GM12878 (cell line): ENCODE measurements at regions not wholly inside any gene's neighbourhood (a gene's known extent, or its start where the extent isn't known, plus 50 kb on each side); places are given as distances from the start of the nearest gene placed in this dataset.

Source experiments
- BACH1 ChIP-seq: fragments of 450-650 bp; IDR thresholded peaks from 2 replicates; pipeline ENCODE4 v1.6.1; 2017; ENCODE audit warnings: mild to moderate bottlenecking, borderline replicate concordance
- BHLHE40 ChIP-seq, 2 experiments: fragments of 450-650 bp in 1 of 2; IDR thresholded peaks; 2 replicates each; pipeline ENCODE4 v1.6.1; 2011 to 2017; ENCODE audit warnings: low read depth in 2 of 2, borderline replicate concordance in 1 of 2, improper control_type of control experiment in 1 of 2, low read length in 1 of 2, mild to moderate bottlenecking in 1 of 2
- CHD2 ChIP-seq: IDR thresholded peaks from 2 replicates; pipeline ENCODE4 v1.6.1; 2011; ENCODE audit warnings: low read depth, low read length, improper control_type of control experiment, borderline replicate concordance
- CHD4 ChIP-seq: fragments of 200-600 bp; sonication (generic); IDR thresholded peaks from 2 replicates; pipeline ENCODE4 v1.6.1; 2016; ENCODE audit warnings: mild to moderate bottlenecking
- EED ChIP-seq: sonication (generic); IDR thresholded peaks from 2 replicates; pipeline ENCODE4 v1.6.1; 2016; ENCODE audit warnings: antibody characterized with exemption, low read depth
- ESRRA ChIP-seq: IDR thresholded peaks from 2 replicates; pipeline ENCODE4 v1.6.1; 2012; ENCODE audit warnings: mild to moderate bottlenecking, low read length, improper control_type of control experiment
- ETV6 ChIP-seq, 2 experiments: fragments of 450-650 bp in 1 of 2; IDR thresholded peaks in 1 of 2; conservative IDR thresholded peaks in 1 of 2; 2 replicates each; pipeline ENCODE4 v1.6.1; 2014; ENCODE audit warnings: antibody characterized with exemption in 1 of 2, borderline replicate concordance in 1 of 2, low read depth in 1 of 2, mild to moderate bottlenecking in 1 of 2, moderate library complexity in 1 of 2
- GABPA ChIP-seq: IDR thresholded peaks from 2 replicates; pipeline ENCODE4 v1.6.1; 2014; ENCODE audit warnings: antibody characterized with exemption, low read depth, mild to moderate bottlenecking, inconsistent platforms
- HDAC2 ChIP-seq: fragments of 200-600 bp; sonication (generic); IDR thresholded peaks from 2 replicates; pipeline ENCODE4 v1.6.1; 2017
- NBN ChIP-seq: fragments of 450-650 bp; IDR thresholded peaks from 2 replicates; pipeline ENCODE4 v1.6.1; 2016
- NFXL1 ChIP-seq: fragments of 450-650 bp; IDR thresholded peaks from 2 replicates; pipeline ENCODE4 v1.6.1; 2017; ENCODE audit warnings: antibody characterized with exemption, mild to moderate bottlenecking, borderline replicate concordance
- NR2C1 ChIP-seq: fragments of 450-650 bp; IDR thresholded peaks from 2 replicates; pipeline ENCODE4 v1.6.1; 2017; ENCODE audit warnings: antibody characterized with exemption, mild to moderate bottlenecking, moderate library complexity
- NRF1 ChIP-seq: conservative IDR thresholded peaks from 2 replicates; pipeline ENCODE4 v1.6.1; 2011; ENCODE audit warnings: mild to moderate bottlenecking, low read depth, low read length, improper control_type of control experiment
- POLR2AphosphoS2 ChIP-seq: IDR thresholded peaks from 2 replicates; pipeline ENCODE4 v1.6.1; 2011; ENCODE audit warnings: low read depth, mild to moderate bottlenecking, low read length, improper control_type of control experiment, moderate library complexity
- POU2F2 ChIP-seq: IDR thresholded peaks from 3 replicates; pipeline ENCODE4 v1.6.1; 2011; ENCODE audit warnings: low read depth, mild to moderate bottlenecking, low read length, borderline replicate concordance
- RELA ChIP-seq: fragments of 450-650 bp; IDR thresholded peaks from 2 replicates; pipeline ENCODE4 v1.8.0; 2014; ENCODE audit warnings: borderline replicate concordance; ENCODE audit not compliant: partially characterized antibody
- SREBF1 ChIP-seq: IDR thresholded peaks from 2 replicates; pipeline ENCODE4 v1.6.1; 2012; ENCODE audit warnings: mild to moderate bottlenecking, low read length
- ZBED1 ChIP-seq: IDR thresholded peaks from 2 replicates; pipeline ENCODE4 v1.6.1; 2016; ENCODE audit warnings: borderline replicate concordance
- TF ChIP-seq, protein P1 (sequence below): fragments of 450-650 bp; IDR thresholded peaks from 2 replicates; pipeline ENCODE4 v1.6.1; 2018; ENCODE audit warnings: mild to moderate bottlenecking, low read depth, moderate library complexity; ENCODE audit not compliant: partially characterized antibody
- TF ChIP-seq, protein P2 (sequence below): fragments of 450-650 bp; IDR thresholded peaks from 2 replicates; pipeline ENCODE4 v1.6.1; 2017; ENCODE audit warnings: mild to moderate bottlenecking, moderate library complexity
- TF ChIP-seq, protein P3 (sequence below): fragments of 450-650 bp; IDR thresholded peaks from 2 replicates; pipeline ENCODE4 v1.6.1; 2017; ENCODE audit warnings: mild to moderate bottlenecking, low read depth, inconsistent platforms; ENCODE audit not compliant: poor library complexity, severe bottlenecking

DNA sequence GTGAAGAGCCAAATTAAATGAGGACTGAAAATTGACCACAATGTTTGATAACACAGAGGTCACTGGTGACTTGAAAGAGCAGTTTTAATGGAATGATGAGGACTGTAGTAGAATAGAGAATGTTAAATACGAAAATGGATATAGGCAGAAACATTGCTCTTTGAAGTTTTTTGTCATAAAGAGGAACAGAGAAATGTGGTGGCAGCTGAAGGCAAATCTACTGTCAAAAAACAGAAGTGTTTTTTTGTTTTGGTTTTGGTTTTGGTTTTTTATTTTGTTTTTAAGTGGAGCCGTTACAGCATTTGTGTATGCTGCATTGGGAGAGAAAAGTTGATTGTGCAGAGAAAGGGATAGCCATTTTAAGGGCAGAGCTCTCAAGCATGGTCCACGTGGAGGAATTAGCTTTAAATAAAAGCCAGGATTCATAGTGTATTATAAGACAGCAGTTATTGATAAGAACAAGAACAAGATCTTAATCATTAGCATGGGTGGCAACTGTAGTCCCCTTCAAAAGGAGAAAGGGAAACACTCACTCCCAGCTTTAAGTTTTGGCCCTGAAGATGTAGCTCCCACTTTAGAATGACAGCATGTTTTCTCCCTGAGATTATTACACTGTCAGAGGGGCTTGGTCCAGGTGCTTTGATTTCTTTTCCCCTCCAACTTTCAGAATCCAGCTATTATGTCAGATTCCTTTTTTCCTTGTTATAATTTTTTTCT lies 156.7 kb upstream of the BET1 start (continued):
- TF ChIP-seq, protein P1, sequence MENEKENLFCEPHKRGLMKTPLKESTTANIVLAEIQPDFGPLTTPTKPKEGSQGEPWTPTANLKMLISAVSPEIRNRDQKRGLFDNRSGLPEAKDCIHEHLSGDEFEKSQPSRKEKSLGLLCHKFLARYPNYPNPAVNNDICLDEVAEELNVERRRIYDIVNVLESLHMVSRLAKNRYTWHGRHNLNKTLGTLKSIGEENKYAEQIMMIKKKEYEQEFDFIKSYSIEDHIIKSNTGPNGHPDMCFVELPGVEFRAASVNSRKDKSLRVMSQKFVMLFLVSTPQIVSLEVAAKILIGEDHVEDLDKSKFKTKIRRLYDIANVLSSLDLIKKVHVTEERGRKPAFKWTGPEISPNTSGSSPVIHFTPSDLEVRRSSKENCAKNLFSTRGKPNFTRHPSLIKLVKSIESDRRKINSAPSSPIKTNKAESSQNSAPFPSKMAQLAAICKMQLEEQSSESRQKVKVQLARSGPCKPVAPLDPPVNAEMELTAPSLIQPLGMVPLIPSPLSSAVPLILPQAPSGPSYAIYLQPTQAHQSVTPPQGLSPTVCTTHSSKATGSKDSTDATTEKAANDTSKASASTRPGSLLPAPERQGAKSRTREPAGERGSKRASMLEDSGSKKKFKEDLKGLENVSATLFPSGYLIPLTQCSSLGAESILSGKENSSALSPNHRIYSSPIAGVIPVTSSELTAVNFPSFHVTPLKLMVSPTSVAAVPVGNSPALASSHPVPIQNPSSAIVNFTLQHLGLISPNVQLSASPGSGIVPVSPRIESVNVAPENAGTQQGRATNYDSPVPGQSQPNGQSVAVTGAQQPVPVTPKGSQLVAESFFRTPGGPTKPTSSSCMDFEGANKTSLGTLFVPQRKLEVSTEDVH = peak; percentile 37
- TF ChIP-seq GABPA (peak; percentile 38; the same call in 1 of the 2 replicates), BHLHE40 (IDR thresholded peaks at IDR 0.05; ENCODE audit: borderline replicate concordance in 1 of 2, low read depth in 2 of 2, low read length in 1 of 2) (peak; percentile 89 to 94), NBN (peak; percentile 98), NFXL1 (no peak), EED (0 out of 2 replicates have a peak, but pooled peaks have one; percentile 17), CHD4 (no peak), NRF1 (no peak), ESRRA (no peak), RELA (no peak), POU2F2 (peak; percentile 85), SREBF1 (no peak), POLR2AphosphoS2 (no peak), HDAC2 (no peak), NR2C1 (0 out of 2 replicates have a peak, but pooled peaks have one; percentile 8), BACH1 (peak; percentile 91; the same call in 1 of the 2 replicates), ETV6 (conservative IDR thresholded peaks at IDR 0.05 in 1 of 2, IDR thresholded peaks at IDR 0.05 in 1 of 2; ENCODE audit: borderline replicate concordance in 1 of 2, low read depth in 1 of 2) (no peak), CHD2 (peak; percentile 81; the same call in 1 of the 2 replicates), ZBED1 (peak; percentile 71; the same call in 1 of the 2 replicates)
- TF ChIP-seq, protein P2, sequence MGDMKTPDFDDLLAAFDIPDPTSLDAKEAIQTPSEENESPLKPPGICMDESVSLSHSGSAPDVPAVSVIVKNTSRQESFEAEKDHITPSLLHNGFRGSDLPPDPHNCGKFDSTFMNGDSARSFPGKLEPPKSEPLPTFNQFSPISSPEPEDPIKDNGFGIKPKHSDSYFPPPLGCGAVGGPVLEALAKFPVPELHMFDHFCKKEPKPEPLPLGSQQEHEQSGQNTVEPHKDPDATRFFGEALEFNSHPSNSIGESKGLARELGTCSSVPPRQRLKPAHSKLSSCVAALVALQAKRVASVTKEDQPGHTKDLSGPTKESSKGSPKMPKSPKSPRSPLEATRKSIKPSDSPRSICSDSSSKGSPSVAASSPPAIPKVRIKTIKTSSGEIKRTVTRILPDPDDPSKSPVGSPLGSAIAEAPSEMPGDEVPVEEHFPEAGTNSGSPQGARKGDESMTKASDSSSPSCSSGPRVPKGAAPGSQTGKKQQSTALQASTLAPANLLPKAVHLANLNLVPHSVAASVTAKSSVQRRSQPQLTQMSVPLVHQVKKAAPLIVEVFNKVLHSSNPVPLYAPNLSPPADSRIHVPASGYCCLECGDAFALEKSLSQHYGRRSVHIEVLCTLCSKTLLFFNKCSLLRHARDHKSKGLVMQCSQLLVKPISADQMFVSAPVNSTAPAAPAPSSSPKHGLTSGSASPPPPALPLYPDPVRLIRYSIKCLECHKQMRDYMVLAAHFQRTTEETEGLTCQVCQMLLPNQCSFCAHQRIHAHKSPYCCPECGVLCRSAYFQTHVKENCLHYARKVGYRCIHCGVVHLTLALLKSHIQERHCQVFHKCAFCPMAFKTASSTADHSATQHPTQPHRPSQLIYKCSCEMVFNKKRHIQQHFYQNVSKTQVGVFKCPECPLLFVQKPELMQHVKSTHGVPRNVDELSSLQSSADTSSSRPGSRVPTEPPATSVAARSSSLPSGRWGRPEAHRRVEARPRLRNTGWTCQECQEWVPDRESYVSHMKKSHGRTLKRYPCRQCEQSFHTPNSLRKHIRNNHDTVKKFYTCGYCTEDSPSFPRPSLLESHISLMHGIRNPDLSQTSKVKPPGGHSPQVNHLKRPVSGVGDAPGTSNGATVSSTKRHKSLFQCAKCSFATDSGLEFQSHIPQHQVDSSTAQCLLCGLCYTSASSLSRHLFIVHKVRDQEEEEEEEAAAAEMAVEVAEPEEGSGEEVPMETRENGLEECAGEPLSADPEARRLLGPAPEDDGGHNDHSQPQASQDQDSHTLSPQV = peak; percentile 96
- TF ChIP-seq, protein P3, sequence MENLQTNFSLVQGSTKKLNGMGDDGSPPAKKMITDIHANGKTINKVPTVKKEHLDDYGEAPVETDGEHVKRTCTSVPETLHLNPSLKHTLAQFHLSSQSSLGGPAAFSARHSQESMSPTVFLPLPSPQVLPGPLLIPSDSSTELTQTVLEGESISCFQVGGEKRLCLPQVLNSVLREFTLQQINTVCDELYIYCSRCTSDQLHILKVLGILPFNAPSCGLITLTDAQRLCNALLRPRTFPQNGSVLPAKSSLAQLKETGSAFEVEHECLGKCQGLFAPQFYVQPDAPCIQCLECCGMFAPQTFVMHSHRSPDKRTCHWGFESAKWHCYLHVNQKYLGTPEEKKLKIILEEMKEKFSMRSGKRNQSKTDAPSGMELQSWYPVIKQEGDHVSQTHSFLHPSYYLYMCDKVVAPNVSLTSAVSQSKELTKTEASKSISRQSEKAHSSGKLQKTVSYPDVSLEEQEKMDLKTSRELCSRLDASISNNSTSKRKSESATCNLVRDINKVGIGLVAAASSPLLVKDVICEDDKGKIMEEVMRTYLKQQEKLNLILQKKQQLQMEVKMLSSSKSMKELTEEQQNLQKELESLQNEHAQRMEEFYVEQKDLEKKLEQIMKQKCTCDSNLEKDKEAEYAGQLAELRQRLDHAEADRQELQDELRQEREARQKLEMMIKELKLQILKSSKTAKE = peak; percentile 91
